Cardiac muscle cell (in vitro differentiated cells and primary cell): ENCODE measurements at regions not wholly inside any gene's neighbourhood (a gene's known extent, or its start where the extent isn't known, plus 50 kb on each side); places are given as distances from the start of the nearest gene placed in this dataset.

ENCODE experiments used
- DNase-seq, 2 donors: peaks; one replicate each; pipeline versions ENCODE4 v3.0.0 to v3.0.0-alpha.2; 2010 to 2017; ENCODE audit warnings: low read depth in 1 of 2, low spot score in 1 of 2
- H3K27ac ChIP-seq: fragments of 200-600 bp; sonication (generic); 2 replicates; pipeline ENCODE4 v1.5.1; 2016
- H3K27me3 ChIP-seq: fragments of 200-600 bp; sonication (generic); 2 replicates; pipeline ENCODE4 v1.6.0; 2016; ENCODE audit warnings: control low read depth
- H3K36me3 ChIP-seq: fragments of 200-600 bp; sonication (generic); 2 replicates; pipeline ENCODE4 v1.5.1; 2016; ENCODE audit warnings: control low read depth
- H3K4me1 ChIP-seq: fragments of 200-600 bp; sonication (generic); 2 replicates; pipeline ENCODE4 v1.8.1; 2017; ENCODE audit warnings: low read depth, mild to moderate bottlenecking, mixed run types
- H3K4me3 ChIP-seq: fragments of 200-600 bp; sonication (generic); 2 replicates; pipeline ENCODE4 v1.5.1; 2016; ENCODE audit warnings: mild to moderate bottlenecking
- H3K9me3 ChIP-seq: fragments of 200-600 bp; sonication (generic); 2 replicates; pipeline ENCODE4 v1.5.1; 2017; ENCODE audit warnings: low read depth, mild to moderate bottlenecking, control low read depth
- TF ChIP-seq, protein P1 (sequence below): IDR thresholded peaks from 2 replicates; pipeline ENCODE4 v1.5.1; 2012; ENCODE audit warnings: low read depth, mild to moderate bottlenecking, low read length

DNA sequence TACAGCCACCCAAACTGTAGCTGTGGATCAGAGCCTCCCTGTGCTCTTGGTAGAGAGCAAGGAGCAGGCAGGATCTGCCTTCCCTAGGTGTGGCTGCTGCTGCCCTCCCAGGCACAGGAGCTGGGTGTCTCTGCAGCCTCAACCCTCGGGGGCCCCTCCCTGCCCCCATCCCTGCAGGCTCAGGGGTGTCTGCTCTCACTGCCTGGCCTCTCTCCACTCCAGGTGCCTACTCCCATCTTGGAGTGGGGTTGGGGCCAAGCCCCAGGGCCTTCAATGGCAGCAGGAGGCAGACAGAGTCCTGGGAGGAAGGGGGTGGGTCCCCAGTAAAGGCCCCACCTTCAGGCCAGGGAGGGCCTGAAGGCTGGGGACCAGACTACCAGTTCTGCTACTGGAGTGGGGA lies 189.7 kb upstream of the OSR1 start:
- Histone ChIP-seq H3K4me3 (no peak overlapping the region), H3K27me3 (no peaks in the 10 kb centered on the region), H3K27ac (no peak overlapping the region), H3K9me3 (no peaks in the 10 kb centered on the region), H3K4me1 (no peaks in the 10 kb centered on the region), H3K36me3 (no peaks in the 10 kb centered on the region)
- TF ChIP-seq, protein P1, sequence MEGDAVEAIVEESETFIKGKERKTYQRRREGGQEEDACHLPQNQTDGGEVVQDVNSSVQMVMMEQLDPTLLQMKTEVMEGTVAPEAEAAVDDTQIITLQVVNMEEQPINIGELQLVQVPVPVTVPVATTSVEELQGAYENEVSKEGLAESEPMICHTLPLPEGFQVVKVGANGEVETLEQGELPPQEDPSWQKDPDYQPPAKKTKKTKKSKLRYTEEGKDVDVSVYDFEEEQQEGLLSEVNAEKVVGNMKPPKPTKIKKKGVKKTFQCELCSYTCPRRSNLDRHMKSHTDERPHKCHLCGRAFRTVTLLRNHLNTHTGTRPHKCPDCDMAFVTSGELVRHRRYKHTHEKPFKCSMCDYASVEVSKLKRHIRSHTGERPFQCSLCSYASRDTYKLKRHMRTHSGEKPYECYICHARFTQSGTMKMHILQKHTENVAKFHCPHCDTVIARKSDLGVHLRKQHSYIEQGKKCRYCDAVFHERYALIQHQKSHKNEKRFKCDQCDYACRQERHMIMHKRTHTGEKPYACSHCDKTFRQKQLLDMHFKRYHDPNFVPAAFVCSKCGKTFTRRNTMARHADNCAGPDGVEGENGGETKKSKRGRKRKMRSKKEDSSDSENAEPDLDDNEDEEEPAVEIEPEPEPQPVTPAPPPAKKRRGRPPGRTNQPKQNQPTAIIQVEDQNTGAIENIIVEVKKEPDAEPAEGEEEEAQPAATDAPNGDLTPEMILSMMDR = no peak
- DNase-seq = no peak

DNA sequence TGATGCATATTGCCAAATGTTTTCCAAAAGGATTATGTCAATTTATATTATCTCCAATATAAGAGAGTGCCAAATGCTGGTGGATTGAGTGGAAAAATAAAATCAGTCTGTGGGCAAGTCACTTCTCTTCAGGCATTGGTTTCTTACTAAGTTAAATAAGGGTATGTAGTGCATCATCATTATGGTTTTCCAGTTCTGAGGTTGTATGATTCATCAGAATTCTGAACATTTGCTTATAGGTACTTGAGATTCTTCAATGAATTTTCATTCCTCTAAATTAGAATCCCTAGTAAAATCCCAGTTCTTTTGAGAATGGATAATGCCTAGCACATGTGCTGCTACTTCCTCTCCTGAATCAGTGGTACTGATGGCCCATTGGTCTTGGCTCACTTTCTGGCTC lies 188.9 kb upstream of the OSR1 start:
- Histone ChIP-seq H3K4me1 (no peaks in the 10 kb centered on the region), H3K36me3 (no peaks in the 10 kb centered on the region), H3K27ac (no peak overlapping the region), H3K27me3 (no peaks in the 10 kb centered on the region), H3K4me3 (no peak overlapping the region), H3K9me3 (no peaks in the 10 kb centered on the region)
- TF ChIP-seq, protein P1 = no peak
- no peak for DNase-seq

DNA sequence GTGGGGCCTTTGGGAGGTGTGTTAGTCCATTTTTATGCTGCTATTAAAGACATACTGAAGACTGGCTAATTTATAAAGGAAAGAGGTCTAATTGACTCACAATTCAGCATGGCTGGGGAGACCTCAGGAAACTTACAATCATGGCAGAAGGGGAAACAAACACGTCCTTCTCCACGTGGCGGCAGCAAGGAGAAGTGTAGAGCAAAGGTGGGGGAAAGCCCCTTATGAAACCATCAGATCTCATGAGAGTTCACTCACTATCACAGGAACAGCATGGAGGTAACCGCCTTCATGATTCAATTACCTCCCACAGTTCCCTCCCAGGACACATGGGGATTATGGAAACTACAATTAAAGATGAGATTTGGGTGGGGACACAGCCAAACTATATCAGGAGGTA lies 187.1 kb upstream of the OSR1 start:
- Histone ChIP-seq H3K4me1 (no peaks in the 10 kb centered on the region), H3K9me3 (no peaks in the 10 kb centered on the region), H3K4me3 (no peak overlapping the region), H3K36me3 (no peaks in the 10 kb centered on the region), H3K27me3 (no peaks in the 10 kb centered on the region), H3K27ac (no peak overlapping the region)
- no peak for DNase-seq
- TF ChIP-seq, protein P1 = no peak

DNA sequence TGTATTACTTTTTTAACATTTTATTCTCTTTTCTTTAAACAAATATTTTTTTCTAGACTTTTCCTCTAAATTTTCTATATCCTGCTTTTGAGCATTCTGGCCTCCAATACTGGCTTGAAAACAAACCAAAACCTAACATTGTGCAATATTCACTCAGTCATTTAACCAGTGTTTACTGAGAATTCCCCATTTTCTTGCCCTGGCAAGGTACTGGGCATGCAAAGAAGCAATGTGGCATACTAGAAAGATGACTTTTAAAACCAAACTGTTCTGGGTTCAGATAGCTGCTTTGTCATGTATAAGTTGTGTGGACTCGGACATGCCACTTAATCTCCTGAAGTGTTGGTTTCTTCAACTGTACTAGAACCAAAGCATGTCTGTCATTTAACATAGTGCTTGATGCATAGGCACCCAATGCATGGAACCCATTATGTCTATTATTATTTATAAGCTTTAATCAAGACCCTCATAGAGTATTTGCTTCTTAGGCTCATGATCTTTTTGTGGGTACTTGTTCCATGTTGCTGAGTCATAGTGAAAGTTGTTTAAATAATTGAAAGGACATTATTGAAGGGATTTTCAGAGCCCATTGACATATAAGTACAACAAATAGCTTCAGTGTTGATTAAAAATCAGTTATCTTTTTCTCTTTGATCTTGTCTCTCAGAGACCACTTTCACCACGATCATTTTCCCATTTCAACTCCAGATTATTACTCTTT lies 185.4 kb upstream of the OSR1 start:
- H3K9me3 ChIP-seq = no peaks in the 10 kb centered on the region
- TF ChIP-seq, protein P1 = no peak
- H3K27ac ChIP-seq = no peak overlapping the region
- no peaks in the 10 kb centered on the region for H3K4me1 ChIP-seq
- peak in 1 of 2 donors; percentile 40 for DNase-seq
- no peaks in the 10 kb centered on the region for H3K36me3 ChIP-seq
- H3K4me3 ChIP-seq = no peak overlapping the region
- no peaks in the 10 kb centered on the region for H3K27me3 ChIP-seq

DNA sequence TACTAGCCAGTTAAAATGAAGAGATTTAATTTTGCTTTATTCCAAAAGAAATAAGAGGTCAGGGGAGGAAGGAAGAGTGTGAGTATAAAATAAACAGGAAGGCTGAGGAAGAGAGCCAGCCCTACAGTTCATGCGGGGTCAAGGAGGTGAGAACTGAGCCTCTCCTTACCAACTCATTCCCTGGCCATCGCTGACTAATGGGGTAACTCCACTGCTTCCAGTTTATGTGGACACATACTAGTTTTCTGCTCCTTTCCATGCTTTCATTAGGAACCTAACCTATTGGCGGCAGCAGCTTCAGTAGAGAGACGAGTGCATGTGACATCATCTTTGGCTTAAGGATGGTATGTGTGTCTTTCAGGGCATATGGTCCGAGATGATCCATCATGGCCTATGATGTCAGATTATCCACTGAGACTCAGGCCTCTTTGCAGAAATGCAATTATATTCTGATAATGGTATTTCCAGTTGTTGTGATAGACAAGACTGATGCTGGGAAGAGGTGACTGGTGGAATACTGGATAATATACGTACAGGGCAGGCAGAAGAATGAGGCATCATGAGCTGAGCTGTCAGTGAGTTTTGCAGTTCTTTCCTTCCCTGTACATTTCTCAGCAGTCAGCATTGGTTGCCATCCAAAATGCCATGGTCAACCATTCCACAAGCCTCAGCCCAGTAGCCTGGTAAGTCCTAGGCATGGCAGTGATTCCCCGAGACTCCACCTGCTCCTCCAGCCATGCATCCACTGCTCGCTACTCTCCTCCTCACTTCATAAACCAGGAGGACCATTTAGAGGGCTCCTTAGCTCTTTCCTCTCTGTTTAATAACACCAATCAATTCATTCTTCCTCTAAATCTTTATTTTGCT lies 184.6 kb upstream of the OSR1 start:
- TF ChIP-seq, protein P1 = no peak
- no peaks in the 10 kb centered on the region for H3K9me3 ChIP-seq
- H3K27ac ChIP-seq = no peak overlapping the region
- no peak overlapping the region for H3K4me3 ChIP-seq
- H3K27me3 ChIP-seq = no peaks in the 10 kb centered on the region
- DNase-seq = no peak
- H3K36me3 ChIP-seq = no peaks in the 10 kb centered on the region
- H3K4me1 ChIP-seq = no peaks in the 10 kb centered on the region
